ENCODE measurements at regions not wholly inside any gene's neighbourhood (a gene's known extent, or its start where the extent isn't known, plus 50 kb on each side); places are given as distances from the start of the nearest gene placed in this dataset.

GRCh38 chr12:90229407-90230170 is 521.0 kb upstream of the ATP2B1 start:
- Histone ChIP-seq H3K27me3 (ENCODE audit: control insufficient read depth, insufficient read depth, low read length) (no peaks in the 10 kb centered on the region), H3K4me3 (ENCODE audit: low read depth, low read length) (no peak overlapping the region), H3K36me3 (ENCODE audit: control insufficient read depth, insufficient read depth, low read length) (no peaks in the 10 kb centered on the region)
- ChIA-PET CTCF (interaction anchor here (0.6 kb wide), 1 partner anchor 21 kb away, joined by 3 read pairs; no protein-coding TSS in a partner anchor), POLR2A (no interaction called here)
- TF ChIP-seq CTCF (IDR thresholded peaks at IDR 0.05; ENCODE audit: insufficient read depth, low read depth, low read length) = no peak
- DNase-seq (ENCODE audit: low read depth) = no peak

- no peaks in the 10 kb centered on the region for H3K36me3 ChIP-seq (ENCODE audit: control insufficient read depth, insufficient read depth, low read length)
- CTCF ChIA-PET = no interaction called here
- H3K27me3 ChIP-seq (ENCODE audit: control insufficient read depth, insufficient read depth, low read length) = no peaks in the 10 kb centered on the region
- POLR2A ChIA-PET = no interaction called here
- TF ChIP-seq CTCF (IDR thresholded peaks at IDR 0.05; ENCODE audit: insufficient read depth, low read depth, low read length) = no peak
- no peak for DNase-seq (ENCODE audit: low read depth)
- no peak overlapping the region for H3K4me3 ChIP-seq (ENCODE audit: low read depth, low read length)
Measured at GRCh38 chr12:90226211-90226610, 517.6 kb upstream of the ATP2B1 start.

- no peak for DNase-seq (ENCODE audit: low read depth)
- Histone ChIP-seq H3K4me3 (ENCODE audit: low read depth, low read length) (no peak overlapping the region), H3K27me3 (ENCODE audit: control insufficient read depth, insufficient read depth, low read length) (no peaks in the 10 kb centered on the region), H3K36me3 (ENCODE audit: control insufficient read depth, insufficient read depth, low read length) (no peaks in the 10 kb centered on the region)
- ChIA-PET POLR2A (no interaction called here), CTCF (interaction anchor here (0.6 kb wide), 1 partner anchor 49 kb away, joined by 3 read pairs; no protein-coding TSS in a partner anchor)
- no peak for TF ChIP-seq CTCF (IDR thresholded peaks at IDR 0.05; ENCODE audit: insufficient read depth, low read depth, low read length)
Measured at GRCh38 chr12:90216815-90217214, 508.2 kb upstream of the ATP2B1 start.

- ChIA-PET POLR2A (no interaction called here), CTCF (no interaction called here)
- no peak overlapping the region for H3K4me3 ChIP-seq (ENCODE audit: low read depth, low read length)
- no peak for DNase-seq (ENCODE audit: low read depth)
- H3K27me3 ChIP-seq (ENCODE audit: control insufficient read depth, insufficient read depth, low read length) = no peaks in the 10 kb centered on the region
- H3K36me3 ChIP-seq (ENCODE audit: control insufficient read depth, insufficient read depth, low read length) = no peaks in the 10 kb centered on the region
- no peak for TF ChIP-seq CTCF (IDR thresholded peaks at IDR 0.05; ENCODE audit: insufficient read depth, low read depth, low read length)
Measured at GRCh38 chr12:90216020-90216552, 507.4 kb upstream of the ATP2B1 start.

- POLR2A ChIA-PET = no interaction called here
- CTCF ChIA-PET = no interaction called here
- H3K4me3 ChIP-seq (ENCODE audit: low read depth, low read length) = no peak overlapping the region
- H3K36me3 ChIP-seq (ENCODE audit: control insufficient read depth, insufficient read depth, low read length) = no peaks in the 10 kb centered on the region
- no peaks in the 10 kb centered on the region for H3K27me3 ChIP-seq (ENCODE audit: control insufficient read depth, insufficient read depth, low read length)
- TF ChIP-seq CTCF (IDR thresholded peaks at IDR 0.05; ENCODE audit: insufficient read depth, low read depth, low read length) = no peak
- peak; percentile 11 for DNase-seq (ENCODE audit: low read depth)
Measured at GRCh38 chr12:90211017-90211416, 502.4 kb upstream of the ATP2B1 start.

Measured in BJ (cell line).